Parathyroid adenoma (tissue), 2 donors: ENCODE measurements at regions not wholly inside any gene's neighbourhood (a gene's known extent, or its start where the extent isn't known, plus 50 kb on each side); places are given as distances from the start of the nearest gene placed in this dataset.

Experiments
- H2AFZ ChIP-seq: fragments of 300-600 bp; sonication (generic); one replicate; pipeline ENCODE4 v1.7.0; 2017; ENCODE audit warnings: antibody characterized with exemption, mild to moderate bottlenecking
- H3K27ac ChIP-seq: fragments of 300-600 bp; sonication (generic); one replicate; pipeline ENCODE4 v1.7.0; 2017
- H3K27me3 ChIP-seq: fragments of 300-600 bp; sonication (generic); one replicate; pipeline ENCODE4 v1.7.0; 2017; ENCODE audit warnings: low read length; ENCODE audit not compliant: control insufficient read depth, insufficient read depth
- H3K36me3 ChIP-seq: fragments of 300-600 bp; sonication (generic); one replicate; pipeline ENCODE4 v1.7.0; 2017; ENCODE audit warnings: low read length; ENCODE audit not compliant: control insufficient read depth, insufficient read depth
- H3K4me1 ChIP-seq: fragments of 300-600 bp; sonication (generic); one replicate; pipeline ENCODE4 v1.7.0; 2017; ENCODE audit warnings: control low read depth
- H3K4me2 ChIP-seq: fragments of 300-600 bp; sonication (generic); one replicate; pipeline ENCODE4 v1.7.0; 2017; ENCODE audit warnings: low read length
- H3K4me3 ChIP-seq: fragments of 300-600 bp; sonication (generic); one replicate; pipeline ENCODE4 v1.7.0; 2017; ENCODE audit warnings: low read depth, low read length
- H3K79me2 ChIP-seq: fragments of 300-600 bp; sonication (generic); one replicate; pipeline ENCODE4 v1.7.0; 2017; ENCODE audit warnings: control low read depth
- H3K9ac ChIP-seq: fragments of 300-600 bp; sonication (generic); one replicate; pipeline ENCODE4 v1.7.0; 2017; ENCODE audit warnings: mild to moderate bottlenecking
- H3K9me3 ChIP-seq: fragments of 300-600 bp; sonication (generic); one replicate; pipeline ENCODE4 v1.7.0; 2017; ENCODE audit warnings: low read length; ENCODE audit not compliant: control insufficient read depth
- CTCF ChIP-seq: fragments of 300-600 bp; sonication (generic); IDR thresholded peaks from one replicate; pipeline ENCODE4 v1.7.0; 2017; ENCODE audit warnings: antibody characterized with exemption, mild to moderate bottlenecking
- donor health status: primary hyperparathyroidism.

- no peak overlapping the region for H3K9ac ChIP-seq
- no peak overlapping the region for H3K4me3 ChIP-seq
- no peak overlapping the region for H3K27ac ChIP-seq
- no peak for TF ChIP-seq CTCF
- no peak overlapping the region for H2AFZ ChIP-seq
- H3K4me2 ChIP-seq, result no peak overlapping the region
- no peaks in the 10 kb centered on the region for H3K4me1 ChIP-seq
- no peaks in the 10 kb centered on the region for H3K36me3 ChIP-seq
- H3K27me3 ChIP-seq, result no peaks in the 10 kb centered on the region
- H3K9me3 ChIP-seq, result no peaks in the 10 kb centered on the region
- H3K79me2 ChIP-seq, result no peaks in the 10 kb centered on the region
Measured at GRCh38 chr21:36532769-36533467, 53.0 kb upstream of the CLDN14 start.

GRCh38 chr21:36533468-36533848 is 53.5 kb upstream of the CLDN14 start:
- no peaks in the 10 kb centered on the region for H3K79me2 ChIP-seq
- H3K4me1 ChIP-seq, result no peaks in the 10 kb centered on the region
- no peak for TF ChIP-seq CTCF
- no peaks in the 10 kb centered on the region for H3K9me3 ChIP-seq
- no peak overlapping the region for H3K9ac ChIP-seq
- no peak overlapping the region for H3K4me3 ChIP-seq
- no peaks in the 10 kb centered on the region for H3K36me3 ChIP-seq
- no peak overlapping the region for H3K27ac ChIP-seq
- no peak overlapping the region for H2AFZ ChIP-seq
- no peaks in the 10 kb centered on the region for H3K27me3 ChIP-seq
- no peak overlapping the region for H3K4me2 ChIP-seq

GRCh38 chr21:36534656-36535055 is 54.7 kb upstream of the CLDN14 start:
- H3K27ac ChIP-seq, result no peak overlapping the region
- H3K9me3 ChIP-seq, result no peaks in the 10 kb centered on the region
- no peak for TF ChIP-seq CTCF
- no peak overlapping the region for H3K4me2 ChIP-seq
- no peaks in the 10 kb centered on the region for H3K36me3 ChIP-seq
- no peak overlapping the region for H3K9ac ChIP-seq
- H2AFZ ChIP-seq, result no peak overlapping the region
- no peak overlapping the region for H3K4me3 ChIP-seq
- H3K27me3 ChIP-seq, result no peaks in the 10 kb centered on the region
- H3K79me2 ChIP-seq, result no peaks in the 10 kb centered on the region
- H3K4me1 ChIP-seq, result no peaks in the 10 kb centered on the region

GRCh38 chr21:36535618-36536241 is 55.8 kb upstream of the CLDN14 start:
- Histone ChIP-seq H2AFZ (no peak overlapping the region), H3K4me2 (no peak overlapping the region), H3K9ac (no peak overlapping the region), H3K27me3 (no peaks in the 10 kb centered on the region), H3K79me2 (no peaks in the 10 kb centered on the region), H3K36me3 (no peaks in the 10 kb centered on the region), H3K27ac (no peak overlapping the region), H3K9me3 (no peaks in the 10 kb centered on the region), H3K4me3 (no peak overlapping the region), H3K4me1 (no peaks in the 10 kb centered on the region)
- TF ChIP-seq CTCF, result no peak

- TF ChIP-seq CTCF, result no peak
- Histone ChIP-seq H3K36me3 (no peaks in the 10 kb centered on the region), H3K4me1 (no peaks in the 10 kb centered on the region), H3K4me2 (no peak overlapping the region), H3K9me3 (no peaks in the 10 kb centered on the region), H3K27ac (no peak overlapping the region), H3K27me3 (no peaks in the 10 kb centered on the region), H3K4me3 (no peak overlapping the region), H2AFZ (no peak overlapping the region), H3K9ac (no peak overlapping the region), H3K79me2 (no peaks in the 10 kb centered on the region)
Measured at GRCh38 chr21:36538761-36539160, 58.8 kb upstream of the CLDN14 start.
